GM12878 (cell line): ENCODE measurements at regions not wholly inside any gene's neighbourhood (a gene's known extent, or its start where the extent isn't known, plus 50 kb on each side); places are given as distances from the start of the nearest gene placed in this dataset.

Experiments
- ATAC-seq: fragments of 200-7000 bp; cut with Tn5 transposase; 3 replicates; pipeline ENCODE4 v1.9.1; 2020; ENCODE audit warnings: mild to moderate bottlenecking, moderate library complexity
- BruUV-seq: library from RNA; stranded (reverse); fragments of 400-500 nt; replicated peaks from 2 replicates; lab custom pipeline; 2021; lab: Mats Ljungman, UMichigan
- CTCF ChIA-PET: fragments of 300-600 bp; sonication (Branson Sonifier 250); formaldehyde crosslinking; extraction: SDS; loops from one replicate; lab custom pipeline; 2021; ENCODE audit warnings: inconsistent platforms; lab: Yijun Ruan, JAX
- POLR2A ChIA-PET: fragments of 350-600 bp; formaldehyde crosslinking; extraction: SDS; loops from one replicate; lab custom pipeline; 2021; ENCODE audit warnings: inconsistent platforms; lab: Charles Lee
- RAD21 ChIA-PET: fragments of 300-600 bp; sonication (Branson Sonifier 250); formaldehyde crosslinking; loops from one replicate; lab custom pipeline; 2023; ENCODE audit warnings: antibody characterized with exemption; ENCODE audit not compliant: unreplicated experiment; lab: Charles Lee
- SMC1A ChIA-PET: fragments of 300-600 bp; sonication (Branson Sonifier 250); formaldehyde crosslinking; loops from one replicate; lab custom pipeline; 2023; ENCODE audit not compliant: unreplicated experiment, uncharacterized antibody; lab: Charles Lee
- DNase-seq: peaks from one replicate; pipeline ENCODE4 v3.0.0-alpha.2; 2011; ENCODE audit warnings: low read depth, low spot score
- FAIRE-seq: peaks from 3 replicates; lab custom pipeline; 2011; peaks lifted over from hg19 to GRCh38; lab: Jason Lieb, UNC
- H2AFZ ChIP-seq: 2 replicates; pipeline ENCODE4 v1.6.0; 2011; ENCODE audit warnings: low read depth, low read length, control low read depth; ENCODE audit not compliant: control insufficient read depth
- H3K27ac ChIP-seq: 2 replicates; pipeline ENCODE4 v1.5.1; 2011; ENCODE audit warnings: control low read depth; ENCODE audit not compliant: control insufficient read depth, insufficient read depth
- H3K27me3 ChIP-seq, 2 experiments: replicated peaks in 1 of 2; 2 replicates each; pipeline versions ENCODE4 v1.6.0 to v1.6.1; 2011; ENCODE audit warnings: low read length in 1 of 2; ENCODE audit not compliant: control insufficient read depth in 2 of 2, insufficient read depth in 2 of 2
- H3K36me3 ChIP-seq, 2 experiments: 2 replicates each; pipeline ENCODE4 v1.5.1; 2011; ENCODE audit warnings: low read length in 1 of 2; ENCODE audit not compliant: control insufficient read depth in 2 of 2, insufficient read depth in 2 of 2
- H3K4me1 ChIP-seq: 2 replicates; pipeline ENCODE4 v1.6.1; 2011; ENCODE audit warnings: mild to moderate bottlenecking, low read length, moderate library complexity, mixed read lengths; ENCODE audit not compliant: control insufficient read depth, insufficient read depth
- H3K4me2 ChIP-seq: 2 replicates; pipeline ENCODE4 v1.6.0; 2011; ENCODE audit warnings: control low read depth; ENCODE audit not compliant: control insufficient read depth, insufficient read depth
- H3K4me3 ChIP-seq: fragments of 200-600 bp; sonication (generic); 2 replicates; pipeline ENCODE4 v1.5.1; 2016
- H3K79me2 ChIP-seq: 2 replicates; pipeline ENCODE4 v1.6.0; 2011; ENCODE audit warnings: low read length; ENCODE audit not compliant: control insufficient read depth, insufficient read depth
- H3K9ac ChIP-seq: 2 replicates; pipeline ENCODE4 v1.8.0; 2011; ENCODE audit warnings: low read length, control low read depth, mixed read lengths; ENCODE audit not compliant: control insufficient read depth, insufficient read depth
- H3K9me3 ChIP-seq: replicated peaks from 3 replicates; pipeline ENCODE4 v1.5.1; 2011; ENCODE audit warnings: mild to moderate bottlenecking, low read length; ENCODE audit not compliant: control insufficient read depth, insufficient read depth
- H4K20me1 ChIP-seq: 2 replicates; pipeline ENCODE4 v1.6.0; 2011; ENCODE audit not compliant: control insufficient read depth, insufficient read depth
- CTCF ChIP-seq, 3 experiments: IDR thresholded peaks in 2 of 3; conservative IDR thresholded peaks in 1 of 3; 2 replicates each; pipeline ENCODE4 v1.5.1; 2011; ENCODE audit warnings: low read depth in 3 of 3, low read length in 3 of 3, mild to moderate bottlenecking in 3 of 3, control low read depth in 2 of 3, moderate library complexity in 2 of 3, inconsistent platforms in 1 of 3, mixed read lengths in 1 of 3; ENCODE audit not compliant: control insufficient read depth in 2 of 3, insufficient read depth in 1 of 3; ENCODE audit errors: extremely low read depth in 1 of 3
- HDAC2 ChIP-seq: fragments of 200-600 bp; sonication (generic); IDR thresholded peaks from 2 replicates; pipeline ENCODE4 v1.6.1; 2017
- IKZF1 ChIP-seq: fragments of 450-650 bp; conservative IDR thresholded peaks from 2 replicates; pipeline ENCODE4 v1.6.1; 2017; ENCODE audit warnings: antibody characterized with exemption, mild to moderate bottlenecking
- MEF2B ChIP-seq: fragments of 450-650 bp; IDR thresholded peaks from 2 replicates; pipeline ENCODE4 v1.6.1; 2018; ENCODE audit warnings: mild to moderate bottlenecking, moderate library complexity; ENCODE audit not compliant: partially characterized antibody, poor library complexity, severe bottlenecking
- POLR2AphosphoS2 ChIP-seq: IDR thresholded peaks from 2 replicates; pipeline ENCODE4 v1.6.1; 2011; ENCODE audit warnings: low read depth, mild to moderate bottlenecking, low read length, improper control_type of control experiment, moderate library complexity
- SIX5 ChIP-seq: IDR thresholded peaks from 2 replicates; pipeline ENCODE4 v1.6.1; 2011; ENCODE audit warnings: mild to moderate bottlenecking, low read depth, low read length, moderate library complexity; ENCODE audit not compliant: severe bottlenecking
- USF2 ChIP-seq: IDR thresholded peaks from 2 replicates; pipeline ENCODE4 v1.6.1; 2011; ENCODE audit warnings: low read depth, low read length, improper control_type of control experiment, borderline replicate concordance
- ZBED1 ChIP-seq: IDR thresholded peaks from 2 replicates; pipeline ENCODE4 v1.6.1; 2016; ENCODE audit warnings: borderline replicate concordance
- WGBS: methylation state at CpG from one replicate; pipeline ENCODE4 v1.1.6; 2016; ENCODE audit warnings: low lambda C conversion rate; ENCODE audit not compliant: insufficient replicate concordance, insufficient coverage; ENCODE audit errors: missing lambda C conversion rate; 5-methylcytosine and 5-hydroxymethylcytosine counted together
- in situ Hi-C: fragments of 300-500 bp; cut with MboI; formaldehyde crosslinking; loops from 9 replicates; pipeline ENCODE4 v1.14.3; 2018; ENCODE audit warnings: mixed read lengths
- intact Hi-C: fragments of 100-400 bp; cut with micrococcal nuclease; formaldehyde crosslinking; loops from one replicate; pipeline ENCODE4 v1.14.2; 2022; ENCODE audit not compliant: unreplicated experiment
- TF ChIP-seq, protein P1 (sequence below): IDR thresholded peaks from 2 replicates; pipeline ENCODE4 v1.6.1; 2011; ENCODE audit warnings: borderline replicate concordance, low read depth, mild to moderate bottlenecking, moderate library complexity, mixed read lengths, low read length; ENCODE audit not compliant: insufficient read depth; ENCODE audit errors: extremely low read length
- TF ChIP-seq, protein P2 (sequence below): fragments of 450-650 bp; IDR thresholded peaks from 2 replicates; pipeline ENCODE4 v1.6.1; 2017; ENCODE audit warnings: borderline replicate concordance
- TF ChIP-seq, protein P3 (sequence below): fragments of 450-650 bp; formaldehyde crosslinking; IDR thresholded peaks from 2 replicates; pipeline ENCODE4 v1.4.0; 2020; ENCODE audit warnings: mild to moderate bottlenecking, moderate library complexity

- TF ChIP-seq, protein P1, sequence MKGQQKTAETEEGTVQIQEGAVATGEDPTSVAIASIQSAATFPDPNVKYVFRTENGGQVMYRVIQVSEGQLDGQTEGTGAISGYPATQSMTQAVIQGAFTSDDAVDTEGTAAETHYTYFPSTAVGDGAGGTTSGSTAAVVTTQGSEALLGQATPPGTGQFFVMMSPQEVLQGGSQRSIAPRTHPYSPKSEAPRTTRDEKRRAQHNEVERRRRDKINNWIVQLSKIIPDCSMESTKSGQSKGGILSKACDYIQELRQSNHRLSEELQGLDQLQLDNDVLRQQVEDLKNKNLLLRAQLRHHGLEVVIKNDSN, result no peak
- no peak for TF ChIP-seq IKZF1
- no peak for TF ChIP-seq SIX5
- TF ChIP-seq, protein P2, sequence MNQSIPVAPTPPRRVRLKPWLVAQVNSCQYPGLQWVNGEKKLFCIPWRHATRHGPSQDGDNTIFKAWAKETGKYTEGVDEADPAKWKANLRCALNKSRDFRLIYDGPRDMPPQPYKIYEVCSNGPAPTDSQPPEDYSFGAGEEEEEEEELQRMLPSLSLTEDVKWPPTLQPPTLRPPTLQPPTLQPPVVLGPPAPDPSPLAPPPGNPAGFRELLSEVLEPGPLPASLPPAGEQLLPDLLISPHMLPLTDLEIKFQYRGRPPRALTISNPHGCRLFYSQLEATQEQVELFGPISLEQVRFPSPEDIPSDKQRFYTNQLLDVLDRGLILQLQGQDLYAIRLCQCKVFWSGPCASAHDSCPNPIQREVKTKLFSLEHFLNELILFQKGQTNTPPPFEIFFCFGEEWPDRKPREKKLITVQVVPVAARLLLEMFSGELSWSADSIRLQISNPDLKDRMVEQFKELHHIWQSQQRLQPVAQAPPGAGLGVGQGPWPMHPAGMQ, result no peak
- TF ChIP-seq, all 136 proteins: peak for 0
These were observed 235.8 kb downstream of the RBM43 start (continued) for GRCh38 chr2:151025816-151026215.

DNA sequence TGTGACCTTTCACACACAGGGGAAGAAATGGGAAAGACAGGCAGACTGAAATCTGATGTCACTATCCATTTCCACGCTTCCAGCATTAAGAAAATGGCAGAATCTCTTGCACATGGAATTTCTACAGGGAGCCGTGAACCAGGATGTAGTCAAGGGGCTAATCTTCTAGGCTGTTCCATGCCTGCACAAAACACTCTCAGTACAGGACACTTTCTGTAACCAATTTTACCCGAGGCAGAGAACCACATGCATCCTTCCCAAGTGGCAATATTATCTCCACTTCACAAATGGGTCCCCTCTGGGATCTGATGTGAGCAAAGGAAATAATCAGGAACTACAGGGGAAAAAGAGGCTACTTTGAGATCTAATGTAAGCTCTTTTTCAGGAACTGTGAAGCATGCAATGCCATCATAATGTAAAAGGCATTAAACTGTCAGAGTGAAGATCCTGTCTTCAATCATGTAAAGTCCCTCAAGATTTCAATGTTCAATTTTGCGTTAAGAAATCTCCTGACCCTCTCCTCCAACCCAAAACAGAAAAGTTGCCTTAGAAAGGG lies 236.9 kb downstream of the RBM43 start:
- ChIA-PET SMC1A (no interaction called here), RAD21 (no interaction called here), CTCF (interaction anchor here (0.6 kb wide), 1 partner anchor 668 kb away, joined by 3 read pairs; no protein-coding TSS in a partner anchor), POLR2A (no interaction called here)
- in situ Hi-C loops (no loop called here), intact Hi-C loops (no loop called here)
- Histone ChIP-seq H3K4me1 (no peaks in the 10 kb centered on the region), H3K36me3 (no peaks in the 10 kb centered on the region), H2AFZ (no peak overlapping the region), H3K4me2 (no peak overlapping the region), H4K20me1 (no peaks in the 10 kb centered on the region), H3K9ac (no peak overlapping the region), H3K79me2 (no peaks in the 10 kb centered on the region), H3K27me3 (no peaks in the 10 kb centered on the region), H3K27ac (no peak overlapping the region), H3K4me3 (no peak overlapping the region), H3K9me3 (no peaks in the 10 kb centered on the region)
- WGBS, result under 1% methylated on average over 4 of the region's 4 CpGs
- DNase-seq (no peak), FAIRE-seq (no peak), ATAC-seq (no peak)
- no TSS peak for BruUV-seq
- TF ChIP-seq, protein P3, sequence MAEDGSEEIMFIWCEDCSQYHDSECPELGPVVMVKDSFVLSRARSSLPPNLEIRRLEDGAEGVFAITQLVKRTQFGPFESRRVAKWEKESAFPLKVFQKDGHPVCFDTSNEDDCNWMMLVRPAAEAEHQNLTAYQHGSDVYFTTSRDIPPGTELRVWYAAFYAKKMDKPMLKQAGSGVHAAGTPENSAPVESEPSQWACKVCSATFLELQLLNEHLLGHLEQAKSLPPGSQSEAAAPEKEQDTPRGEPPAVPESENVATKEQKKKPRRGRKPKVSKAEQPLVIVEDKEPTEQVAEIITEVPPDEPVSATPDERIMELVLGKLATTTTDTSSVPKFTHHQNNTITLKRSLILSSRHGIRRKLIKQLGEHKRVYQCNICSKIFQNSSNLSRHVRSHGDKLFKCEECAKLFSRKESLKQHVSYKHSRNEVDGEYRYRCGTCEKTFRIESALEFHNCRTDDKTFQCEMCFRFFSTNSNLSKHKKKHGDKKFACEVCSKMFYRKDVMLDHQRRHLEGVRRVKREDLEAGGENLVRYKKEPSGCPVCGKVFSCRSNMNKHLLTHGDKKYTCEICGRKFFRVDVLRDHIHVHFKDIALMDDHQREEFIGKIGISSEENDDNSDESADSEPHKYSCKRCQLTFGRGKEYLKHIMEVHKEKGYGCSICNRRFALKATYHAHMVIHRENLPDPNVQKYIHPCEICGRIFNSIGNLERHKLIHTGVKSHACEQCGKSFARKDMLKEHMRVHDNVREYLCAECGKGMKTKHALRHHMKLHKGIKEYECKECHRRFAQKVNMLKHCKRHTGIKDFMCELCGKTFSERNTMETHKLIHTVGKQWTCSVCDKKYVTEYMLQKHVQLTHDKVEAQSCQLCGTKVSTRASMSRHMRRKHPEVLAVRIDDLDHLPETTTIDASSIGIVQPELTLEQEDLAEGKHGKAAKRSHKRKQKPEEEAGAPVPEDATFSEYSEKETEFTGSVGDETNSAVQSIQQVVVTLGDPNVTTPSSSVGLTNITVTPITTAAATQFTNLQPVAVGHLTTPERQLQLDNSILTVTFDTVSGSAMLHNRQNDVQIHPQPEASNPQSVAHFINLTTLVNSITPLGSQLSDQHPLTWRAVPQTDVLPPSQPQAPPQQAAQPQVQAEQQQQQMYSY (CRISPR knock-in tag), result no peak
- TF ChIP-seq ZBED1, result no peak
- no peak for TF ChIP-seq HDAC2
- no peak for TF ChIP-seq CTCF (IDR thresholded peaks at IDR 0.05 in 2 of 3, conservative IDR thresholded peaks at IDR 0.05 in 1 of 3; ENCODE audit: control insufficient read depth in 2 of 3, extremely low read depth in 1 of 3, insufficient read depth in 1 of 3, low read depth in 3 of 3, low read length in 3 of 3)
- TF ChIP-seq POLR2AphosphoS2, result no peak
- no peak for TF ChIP-seq MEF2B
- TF ChIP-seq USF2, result no peak
